Type B pancreatic cell (in vitro differentiated cells): ENCODE measurements at regions not wholly inside any gene's neighbourhood (a gene's known extent, or its start where the extent isn't known, plus 50 kb on each side); places are given as distances from the start of the nearest gene placed in this dataset.

Source experiments
- DNase-seq: peaks from one replicate; pipeline ENCODE4 v3.0.0; 2021; ENCODE audit warnings: mixed read lengths; ENCODE audit not compliant: unreplicated experiment; ENCODE audit errors: extremely low spot score
- H3K27ac Mint-ChIP-seq: 2 replicates; pipeline ENCODE4 v1.8.0; 2021; ENCODE audit warnings: mild to moderate bottlenecking, mixed read lengths
- H3K27me3 Mint-ChIP-seq: 2 replicates; pipeline ENCODE4 v1.8.0; 2021; ENCODE audit warnings: mixed read lengths
- H3K36me3 Mint-ChIP-seq: 2 replicates; pipeline ENCODE4 v1.8.0; 2021; ENCODE audit warnings: mixed read lengths
- H3K4me1 Mint-ChIP-seq: one replicate; pipeline ENCODE4 v1.8.0; 2021; ENCODE audit warnings: mixed read lengths; ENCODE audit not compliant: unreplicated experiment
- H3K4me3 Mint-ChIP-seq: 2 replicates; pipeline ENCODE4 v1.8.0; 2021; ENCODE audit warnings: mild to moderate bottlenecking, mixed read lengths
- H3K9me3 Mint-ChIP-seq: 2 replicates; pipeline ENCODE4 v1.8.0; 2021; ENCODE audit warnings: mixed read lengths
- CTCF ChIP-seq: fragments of 200-600 bp; sonication (generic); conservative IDR thresholded peaks from 2 replicates; pipeline ENCODE4 v1.5.0; 2021; ENCODE audit warnings: antibody characterized with exemption, mild to moderate bottlenecking

- H3K36me3 Mint-ChIP-seq, result peaks cover 5% of the 10 kb centered on the region
- no peak overlapping the region for H3K4me3 Mint-ChIP-seq
- DNase-seq, result no peak
- no peak overlapping the region for H3K27ac Mint-ChIP-seq
- H3K9me3 Mint-ChIP-seq, result no peaks in the 10 kb centered on the region
- H3K4me1 Mint-ChIP-seq, result peaks cover 23% of the 10 kb centered on the region
- no peak for TF ChIP-seq CTCF
- peaks cover 4% of the 10 kb centered on the region for H3K27me3 Mint-ChIP-seq
These were observed 99.0 kb upstream of the KIF26B start for GRCh38 chr1:245055752-245056151.

- no peak overlapping the region for H3K4me3 Mint-ChIP-seq
- H3K9me3 Mint-ChIP-seq, result no peaks in the 10 kb centered on the region
- H3K27ac Mint-ChIP-seq, result no peak overlapping the region
- H3K4me1 Mint-ChIP-seq, result peaks cover 12% of the 10 kb centered on the region
- peaks cover 4% of the 10 kb centered on the region for H3K27me3 Mint-ChIP-seq
- DNase-seq, result no peak
- TF ChIP-seq CTCF, result no peak
- H3K36me3 Mint-ChIP-seq, result peaks cover 5% of the 10 kb centered on the region
These were observed 100.1 kb upstream of the KIF26B start for GRCh38 chr1:245054507-245055270.

DNA sequence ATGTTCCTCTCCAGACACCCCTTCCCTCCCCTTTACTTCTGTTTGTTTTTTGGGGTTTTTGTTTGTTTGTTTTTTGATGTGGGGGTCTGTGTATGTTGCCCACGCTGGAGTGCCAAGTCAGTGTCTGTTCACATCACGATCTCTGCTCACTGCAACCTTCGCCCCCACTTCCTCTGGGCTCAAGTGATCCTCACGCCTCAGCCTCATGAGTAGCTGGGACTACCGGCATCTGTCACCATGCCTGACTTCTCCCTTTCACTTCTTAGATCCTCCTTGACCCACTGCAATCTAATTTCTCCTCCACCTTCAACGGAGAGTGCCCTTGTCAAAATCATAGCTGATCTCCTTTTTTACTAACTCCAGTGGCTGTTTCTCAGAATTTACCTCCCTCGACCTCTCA lies 100.7 kb upstream of the KIF26B start:
- TF ChIP-seq CTCF, result no peak
- peaks cover 11% of the 10 kb centered on the region for H3K4me1 Mint-ChIP-seq
- DNase-seq, result no peak
- H3K4me3 Mint-ChIP-seq, result no peak overlapping the region
- H3K36me3 Mint-ChIP-seq, result peaks cover 5% of the 10 kb centered on the region
- peaks cover 4% of the 10 kb centered on the region for H3K27me3 Mint-ChIP-seq
- H3K27ac Mint-ChIP-seq, result no peak overlapping the region
- no peaks in the 10 kb centered on the region for H3K9me3 Mint-ChIP-seq

GRCh38 chr1:245052258-245052657 lies 102.5 kb upstream of the KIF26B start:
- no peak for DNase-seq
- TF ChIP-seq CTCF, result no peak
- Mint-ChIP-seq H3K4me1 (peaks cover 11% of the 10 kb centered on the region), H3K9me3 (no peaks in the 10 kb centered on the region), H3K4me3 (no peak overlapping the region), H3K36me3 (peaks cover 5% of the 10 kb centered on the region), H3K27ac (no peak overlapping the region), H3K27me3 (peaks cover 4% of the 10 kb centered on the region)

DNA sequence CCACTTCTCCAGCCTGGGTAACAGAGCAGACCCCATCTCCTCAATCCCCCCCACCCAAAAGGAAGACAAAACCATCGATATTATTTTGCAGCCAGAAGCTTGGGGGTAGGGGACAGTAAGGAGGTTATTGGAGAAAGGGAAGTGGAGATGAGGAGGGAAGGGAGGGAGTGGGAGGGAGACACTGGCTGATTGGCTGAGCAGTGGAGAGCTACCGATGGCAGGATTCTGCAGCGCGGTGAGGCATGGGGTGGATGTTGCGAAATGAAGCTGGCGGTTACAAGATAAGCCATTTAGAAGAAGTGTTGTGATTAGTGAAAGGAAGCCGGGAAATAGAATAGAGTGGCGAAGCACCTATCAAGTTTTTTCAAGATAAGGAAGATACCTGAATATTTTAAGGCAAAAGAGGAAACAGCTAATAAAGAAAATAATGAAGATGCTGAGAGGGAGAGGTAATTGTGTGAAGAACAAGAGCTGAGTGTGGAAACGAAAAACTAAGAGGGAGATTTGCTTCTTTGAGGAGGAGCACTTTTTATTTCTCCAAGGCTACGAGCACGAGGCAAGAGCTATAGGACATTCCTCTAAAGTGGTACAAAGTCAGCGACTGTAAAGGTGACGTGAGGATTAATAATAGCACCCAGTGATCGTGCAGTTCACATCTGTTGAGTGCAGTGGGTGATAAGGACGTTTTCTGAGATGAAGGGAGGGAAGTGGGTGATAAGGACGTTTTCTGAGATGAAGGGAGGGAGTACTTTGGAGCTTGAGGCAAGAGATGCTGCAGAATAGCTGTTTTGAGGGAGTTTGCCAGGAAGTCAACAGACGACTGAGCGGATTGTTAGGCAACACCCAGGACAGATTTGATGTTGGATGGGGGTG lies 103.2 kb upstream of the KIF26B start:
- TF ChIP-seq CTCF, result no peak
- peaks cover 5% of the 10 kb centered on the region for H3K36me3 Mint-ChIP-seq
- H3K4me3 Mint-ChIP-seq, result no peak overlapping the region
- H3K4me1 Mint-ChIP-seq, result peaks cover 16% of the 10 kb centered on the region
- H3K9me3 Mint-ChIP-seq, result no peaks in the 10 kb centered on the region
- H3K27ac Mint-ChIP-seq, result no peak overlapping the region
- no peak for DNase-seq
- peaks cover 4% of the 10 kb centered on the region for H3K27me3 Mint-ChIP-seq
